NCI-H748 treated with DMSO at 0.1 percent for 48 hours (cell line): ENCODE measurements at regions not wholly inside any gene's neighbourhood (a gene's known extent, or its start where the extent isn't known, plus 50 kb on each side); places are given as distances from the start of the nearest gene placed in this dataset.

Source experiments
- DNase-seq: peaks from one replicate; lab custom pipeline; 2025; lab: John Stamatoyannopoulos, UW

DNA sequence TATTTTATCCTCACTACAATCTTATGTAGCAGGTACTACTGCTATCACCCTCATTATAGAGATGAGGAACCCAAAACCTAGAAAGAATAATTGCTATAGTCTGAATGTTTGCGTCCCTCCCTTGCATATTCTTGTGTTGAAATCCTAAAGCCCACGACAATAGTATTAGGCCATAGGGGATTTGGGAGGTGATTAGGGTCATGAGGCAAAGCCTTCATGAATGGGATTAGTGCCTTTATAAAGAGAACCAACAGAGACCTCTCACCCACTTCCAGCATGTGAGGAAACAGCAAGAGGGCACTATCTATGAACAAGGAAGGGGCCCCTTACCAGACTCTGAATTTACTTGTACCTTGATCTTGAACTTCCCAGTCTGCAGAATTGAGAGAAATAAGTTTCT is 500.3 kb upstream of the FAM98A start:
- DNase-seq: no peak

GRCh38 chr2:34098256-34098655 is 499.2 kb upstream of the FAM98A start:
- no peak for DNase-seq

GRCh38 chr2:34096562-34097171 is 497.6 kb upstream of the FAM98A start:
- DNase-seq: peak; percentile 6

DNA sequence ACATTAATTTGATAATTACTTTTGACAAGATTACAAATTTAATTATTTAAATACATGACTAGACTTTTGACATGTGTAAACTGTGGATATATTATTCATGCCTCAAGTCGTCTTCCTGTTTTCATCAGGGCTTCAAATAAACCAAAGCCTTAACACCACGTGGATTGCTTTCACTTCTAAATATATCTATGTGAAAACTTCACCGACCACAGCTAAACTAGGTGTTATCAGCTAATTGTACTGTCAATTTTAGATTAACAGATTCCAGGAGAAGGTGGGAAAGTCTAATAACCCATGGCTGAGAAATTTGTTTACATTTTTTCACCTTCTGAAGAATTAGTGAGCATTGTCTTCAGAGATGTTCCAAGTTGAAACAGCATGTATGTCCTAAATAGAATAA is 494.7 kb upstream of the FAM98A start:
- no peak for DNase-seq

DNA sequence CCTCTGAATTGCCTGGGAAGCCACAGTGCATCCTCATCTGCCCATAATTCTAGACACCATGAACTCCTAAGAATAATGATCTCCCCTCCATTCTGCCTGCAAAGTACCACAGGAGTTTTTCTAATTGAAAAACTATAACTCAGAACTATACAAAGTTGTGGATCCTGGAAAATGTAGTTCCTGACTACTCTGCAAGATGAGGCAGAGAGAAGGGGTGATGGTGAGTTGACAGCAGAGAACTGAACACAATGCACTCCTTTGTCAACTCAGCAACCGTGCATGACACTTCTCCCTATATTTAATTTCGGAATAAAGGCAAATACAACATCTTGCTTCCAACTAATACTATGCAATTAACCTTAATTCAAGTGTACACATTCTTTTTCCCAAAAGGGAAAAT is 471.1 kb upstream of the FAM98A start:
- DNase-seq: no peak

GRCh38 chr2:34069604-34070003 is 470.5 kb upstream of the FAM98A start:
- DNase-seq: no peak

DNA sequence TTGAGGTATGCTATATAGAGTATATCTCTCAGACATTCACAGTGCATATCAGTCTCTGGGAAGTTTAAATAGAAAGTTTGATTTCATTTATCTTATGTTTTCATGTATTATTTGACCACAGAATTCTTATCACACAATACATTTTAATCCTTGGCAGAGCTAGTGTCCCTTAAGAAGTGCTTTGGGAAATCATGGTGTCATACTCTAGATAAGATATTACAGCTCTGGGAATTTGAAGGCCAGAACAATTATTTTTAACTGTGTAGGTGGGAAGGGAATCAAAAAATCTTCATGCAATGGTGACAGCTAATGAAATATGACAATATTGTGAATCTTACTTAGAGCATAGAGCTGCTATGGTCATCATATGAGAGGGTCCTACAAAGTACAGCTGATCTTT is 451.3 kb upstream of the FAM98A start:
- no peak for DNase-seq

DNA sequence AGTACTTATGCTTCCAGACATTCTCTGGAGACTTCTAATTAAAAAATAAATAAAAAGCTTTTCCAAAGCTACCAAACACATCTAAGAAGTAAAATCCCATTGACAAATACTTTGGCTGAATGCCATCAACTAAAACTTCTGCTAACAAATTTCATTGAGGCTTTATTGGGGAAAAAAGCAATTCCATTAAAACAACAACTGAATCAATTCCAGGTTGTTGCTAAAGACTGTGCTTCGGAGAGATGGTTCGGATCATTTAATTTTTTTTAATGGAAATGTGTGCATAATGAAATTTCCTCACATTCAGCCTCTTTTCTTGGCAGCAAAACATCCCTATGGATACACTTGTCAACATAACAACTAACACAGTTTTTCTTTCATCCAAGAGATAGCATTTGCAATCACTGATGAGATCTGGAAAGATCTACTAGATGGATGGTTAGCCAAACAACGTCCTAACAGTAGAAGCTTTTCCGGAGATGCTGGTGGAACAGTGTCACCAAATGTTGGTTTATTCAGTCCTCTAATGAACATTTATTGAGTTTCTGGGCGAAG is 446.1 kb upstream of the FAM98A start:
- DNase-seq: no peak

GRCh38 chr2:34037886-34038285 is 438.8 kb upstream of the FAM98A start:
- no peak for DNase-seq

- DNase-seq: no peak
Measured at GRCh38 chr2:34037157-34037556, 438.1 kb upstream of the FAM98A start.

DNA sequence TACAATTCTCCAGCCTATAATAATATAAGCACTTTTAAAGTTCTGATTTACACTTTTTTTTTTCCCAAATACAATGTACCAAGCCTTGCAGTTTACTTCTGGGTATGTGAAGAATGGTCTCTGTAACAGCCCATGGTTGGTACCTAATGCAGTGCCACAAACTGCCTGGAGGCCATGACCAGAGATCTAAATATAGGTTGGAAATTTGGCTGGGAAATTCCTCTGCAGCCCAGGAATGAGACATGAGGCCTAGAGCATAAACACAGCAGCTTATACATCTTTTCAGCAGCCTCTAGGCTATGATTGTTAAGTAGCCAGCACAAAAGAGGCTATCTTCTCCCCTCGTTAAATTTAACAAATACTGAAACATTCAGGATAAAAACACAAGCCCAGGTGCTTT is 432.0 kb upstream of the FAM98A start:
- DNase-seq: no peak

DNA sequence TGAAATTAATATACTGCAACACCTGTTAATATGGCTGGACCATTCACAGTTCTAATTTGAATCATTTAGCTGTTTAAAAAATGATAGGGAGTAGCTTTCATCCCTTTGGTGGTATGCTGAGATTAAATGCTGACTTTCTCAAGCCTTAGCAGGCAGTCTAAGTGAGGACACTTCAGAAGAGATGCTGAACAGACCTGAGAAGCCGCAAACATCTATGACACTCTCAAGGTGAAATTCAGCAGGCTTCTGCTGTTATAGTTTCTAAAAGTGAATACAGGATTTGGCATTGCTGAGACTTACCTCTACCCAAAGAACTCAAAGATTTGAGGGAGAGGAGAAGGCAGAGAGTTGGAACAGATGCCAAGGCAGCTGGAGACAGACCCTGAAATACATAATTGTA is 431.2 kb upstream of the FAM98A start:
- no peak for DNase-seq

GRCh38 chr2:34029073-34029472 is 430.0 kb upstream of the FAM98A start:
- DNase-seq: no peak

GRCh38 chr2:34025196-34025595 is 426.1 kb upstream of the FAM98A start:
- DNase-seq: no peak

- DNase-seq: no peak
Measured at GRCh38 chr2:34012715-34013302, 413.7 kb upstream of the FAM98A start.

- no peak for DNase-seq
Measured at GRCh38 chr2:34011684-34012083, 412.6 kb upstream of the FAM98A start.

DNA sequence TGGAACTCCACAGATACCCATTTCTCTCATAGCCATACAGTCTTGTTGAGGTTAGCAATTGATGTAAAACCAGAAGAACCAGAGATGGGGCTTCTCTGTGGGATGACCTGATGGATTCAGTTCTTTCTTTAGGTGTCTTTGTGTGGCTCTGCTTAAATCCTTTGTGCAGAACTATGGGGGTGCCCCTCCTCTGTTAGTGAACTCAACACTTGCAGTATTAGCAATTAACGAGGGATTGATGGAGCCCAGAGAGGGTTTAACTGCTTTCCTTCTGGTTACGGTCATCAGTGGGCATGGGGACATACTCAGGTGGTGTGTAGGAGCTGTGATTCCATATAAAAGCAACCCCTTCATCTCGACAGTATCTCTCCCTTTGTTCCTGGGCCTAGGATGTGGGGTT is 406.8 kb upstream of the FAM98A start:
- no peak for DNase-seq

GRCh38 chr2:34004936-34005335 is 405.8 kb upstream of the FAM98A start:
- DNase-seq: no peak

DNA sequence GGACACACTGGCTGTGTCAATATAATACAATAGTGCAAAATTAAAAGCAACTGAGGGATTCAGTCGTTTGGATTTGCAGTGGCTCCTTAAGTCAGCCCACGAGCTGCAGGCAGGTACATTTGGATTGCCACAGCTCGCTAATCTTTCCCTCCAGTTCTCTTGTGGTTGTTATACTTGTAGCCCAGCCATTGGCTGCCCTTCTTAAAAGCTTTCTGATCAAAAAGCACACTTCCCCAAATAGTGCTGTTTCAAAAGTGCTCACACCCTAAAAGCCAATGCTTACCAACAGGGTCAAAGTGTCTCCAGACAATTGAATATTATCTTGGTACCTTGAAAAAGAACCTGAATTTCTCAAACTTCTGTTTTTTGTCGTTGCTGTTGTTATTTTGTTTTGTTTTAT is 404.7 kb upstream of the FAM98A start:
- DNase-seq: no peak

DNA sequence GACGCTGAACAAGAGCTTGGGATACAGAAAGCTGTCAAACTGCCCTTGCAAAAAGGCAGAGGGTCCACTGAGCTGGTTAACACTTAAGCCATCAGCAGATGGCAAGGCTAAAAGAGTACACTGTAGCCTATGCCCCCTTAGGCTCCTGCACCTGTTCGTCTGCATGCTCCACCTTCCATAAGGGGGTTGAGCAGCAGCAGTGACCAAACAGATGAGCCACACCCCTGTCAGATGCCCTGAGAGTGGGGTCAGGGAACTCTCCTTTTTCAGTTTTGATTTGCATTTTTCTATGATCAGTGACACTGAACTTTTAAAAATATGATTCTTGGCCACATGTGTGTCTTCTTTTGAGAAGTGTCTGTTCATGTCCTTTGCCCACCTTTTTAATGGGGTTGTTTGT is 402.5 kb upstream of the FAM98A start:
- DNase-seq: no peak

- no peak for DNase-seq
Measured at GRCh38 chr2:33984131-33984530, 385.0 kb upstream of the FAM98A start.

DNA sequence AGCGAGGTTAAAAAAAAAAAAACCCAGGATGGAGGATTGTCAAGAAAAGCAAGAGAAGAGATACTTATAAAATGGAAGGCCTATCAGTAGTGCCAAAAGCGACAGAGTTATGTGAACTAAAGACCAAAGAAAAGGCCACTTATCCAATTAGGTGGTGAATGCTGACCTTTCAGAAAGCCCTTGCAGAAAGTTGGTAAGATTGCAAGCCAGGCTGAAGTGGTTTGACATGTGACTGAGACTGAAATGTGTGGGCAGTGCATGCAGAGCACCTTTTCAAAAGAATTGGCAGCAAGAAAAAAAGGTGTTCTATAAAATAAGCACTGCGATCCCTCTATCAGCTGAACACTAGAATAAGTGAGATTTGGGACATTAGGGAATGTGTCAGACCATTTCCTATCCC is 379.4 kb upstream of the FAM98A start:
- DNase-seq: no peak

GRCh38 chr2:33975498-33975897 is 376.4 kb upstream of the FAM98A start:
- no peak for DNase-seq

DNA sequence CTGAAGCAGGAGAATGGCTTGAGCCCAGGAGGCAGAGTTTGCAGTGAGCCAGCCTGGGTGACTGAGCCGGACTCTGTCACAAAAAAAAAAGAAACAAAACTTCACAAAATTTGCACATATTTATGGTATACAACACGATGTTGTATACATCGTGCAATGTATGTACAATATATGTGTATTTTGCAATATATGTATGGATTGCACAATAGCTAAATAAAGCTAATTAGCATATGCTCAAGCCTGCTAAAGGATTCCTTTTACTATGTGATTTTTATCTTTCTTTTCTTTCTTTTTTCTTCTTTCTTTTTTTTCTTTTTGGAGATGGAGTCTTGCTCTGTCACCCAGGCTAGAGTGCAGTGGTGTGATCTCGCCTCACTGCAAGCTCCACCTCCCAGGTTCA is 368.0 kb upstream of the FAM98A start:
- DNase-seq: no peak
